HEK293 (cell line): ENCODE measurements at regions not wholly inside any gene's neighbourhood (a gene's known extent, or its start where the extent isn't known, plus 50 kb on each side); places are given as distances from the start of the nearest gene placed in this dataset.
A peak's percentile ranks its signal among the peaks of the same experiment; 100 is the strongest.

Experiments used
- CTCF ChIA-PET: fragments of 350-600 bp; formaldehyde crosslinking; extraction: SDS; loops from one replicate; lab custom pipeline; 2021; ENCODE audit warnings: antibody characterized with exemption; lab: Yijun Ruan, JAX
- POLR2A ChIA-PET: fragments of 300-600 bp; formaldehyde crosslinking; extraction: SDS; loops from one replicate; lab custom pipeline; 2020; ENCODE audit warnings: antibody characterized with exemption, inconsistent platforms; lab: Yijun Ruan, JAX
- H3K27ac ChIP-seq: fragments of 200-500 bp; sonication (Bioruptor generic); 2 replicates; pipeline ENCODE4 v1.5.1; 2014; ENCODE audit warnings: low read depth, low read length, control low read depth, inconsistent platforms; ENCODE audit errors: extremely low read depth
- H3K36me3 ChIP-seq, 2 experiments: fragments of 200-500 bp in 1 of 2; sonication (Bioruptor generic) in 1 of 2; 1 replicate in 1 of 2; 2 replicates in 1 of 2; pipeline ENCODE4 v1.5.1; 2014 to 2017; ENCODE audit warnings: inconsistent platforms in 2 of 2, low read length in 2 of 2; ENCODE audit not compliant: control insufficient read depth in 2 of 2, insufficient read depth in 1 of 2
- H3K4me1 ChIP-seq: fragments of 200-500 bp; sonication (Bioruptor generic); 2 replicates; pipeline ENCODE4 v1.5.1; 2014; ENCODE audit warnings: mild to moderate bottlenecking, low read length, inconsistent platforms; ENCODE audit not compliant: control insufficient read depth, insufficient read depth
- H3K4me3 ChIP-seq: 2 replicates; pipeline ENCODE4 v1.5.1; 2011; ENCODE audit warnings: low read depth, mild to moderate bottlenecking, control low read depth, low read length, moderate library complexity
- H3K9me3 ChIP-seq: fragments of 200-500 bp; sonication (Bioruptor generic); 2 replicates; pipeline ENCODE4 v1.5.1; 2014; ENCODE audit warnings: low read depth, low read length, inconsistent platforms; ENCODE audit not compliant: control insufficient read depth, insufficient read depth
- ZBTB26 ChIP-seq: fragments of 450-650 bp; formaldehyde crosslinking; optimal IDR thresholded peaks from 2 replicates; pipeline ENCODE3; 2016; ENCODE audit warnings: missing biosample characterization, mild to moderate bottlenecking, missing genetic modification characterization
- ZNF133 ChIP-seq: fragments of 450-650 bp; formaldehyde crosslinking; IDR thresholded peaks from 2 replicates; pipeline ENCODE4 v1.5.1; 2016; ENCODE audit warnings: missing biosample characterization, missing genetic modification characterization
- ZNF174 ChIP-seq: fragments of 450-650 bp; formaldehyde crosslinking; IDR thresholded peaks from 2 replicates; pipeline ENCODE4 v1.5.0; 2017; ENCODE audit warnings: missing biosample characterization, mild to moderate bottlenecking, missing genetic modification characterization
- ZNF223 ChIP-seq: fragments of 450-650 bp; formaldehyde crosslinking; IDR thresholded peaks from 2 replicates; pipeline ENCODE4 v1.5.1; 2016; ENCODE audit warnings: missing biosample characterization, missing genetic modification characterization
- ZNF488 ChIP-seq: fragments of 450-650 bp; formaldehyde crosslinking; IDR thresholded peaks from 2 replicates; pipeline ENCODE4 v1.5.1; 2016; ENCODE audit warnings: missing biosample characterization, missing genetic modification characterization
- ZNF544 ChIP-seq: fragments of 450-650 bp; formaldehyde crosslinking; IDR thresholded peaks from 2 replicates; pipeline ENCODE4 v1.5.0; 2017; ENCODE audit warnings: missing biosample characterization, missing genetic modification characterization
- ZNF610 ChIP-seq: fragments of 450-650 bp; formaldehyde crosslinking; IDR thresholded peaks from 2 replicates; pipeline ENCODE4 v1.5.1; 2016; ENCODE audit warnings: missing biosample characterization, missing genetic modification characterization, borderline replicate concordance
- ZNF624 ChIP-seq: fragments of 450-650 bp; formaldehyde crosslinking; IDR thresholded peaks from 2 replicates; pipeline ENCODE4 v1.5.1; 2017; ENCODE audit warnings: missing biosample characterization, missing genetic modification characterization
- ZNF654 ChIP-seq: fragments of 450-650 bp; formaldehyde crosslinking; IDR thresholded peaks from 2 replicates; pipeline ENCODE4 v1.5.1; 2016; ENCODE audit warnings: low read depth, missing biosample characterization, missing genetic modification characterization
- ZNF768 ChIP-seq: fragments of 450-650 bp; formaldehyde crosslinking; IDR thresholded peaks from 2 replicates; pipeline ENCODE4 v1.5.1; 2018; ENCODE audit warnings: missing biosample characterization, mild to moderate bottlenecking, missing genetic modification characterization
- TF ChIP-seq, protein P1 (sequence below): fragments of 450-650 bp; formaldehyde crosslinking; IDR thresholded peaks from 2 replicates; pipeline ENCODE4; 2016; ENCODE audit warnings: missing biosample characterization, missing genetic modification characterization
- TF ChIP-seq, protein P2 (sequence below): fragments of 450-650 bp; formaldehyde crosslinking; IDR thresholded peaks from 2 replicates; pipeline ENCODE4 v1.5.1; 2017; ENCODE audit warnings: missing biosample characterization, missing genetic modification characterization
- TF ChIP-seq, protein P3 (sequence below): fragments of 450-650 bp; formaldehyde crosslinking; IDR thresholded peaks from 2 replicates; pipeline ENCODE4 v1.5.1; 2016; ENCODE audit warnings: missing biosample characterization, missing genetic modification characterization

GRCh38 chr2:117523267-117523666, 291.2 kb upstream of the DDX18 start:
- Histone ChIP-seq H3K9me3 (no peaks in the 10 kb centered on the region), H3K4me3 (no peak overlapping the region), H3K27ac (no peak overlapping the region), H3K4me1 (0 out of 2 replicates have a peak, but pooled peaks cover 6% of the 10 kb centered on the region), H3K36me3 (no peaks in the 10 kb centered on the region)
- TF ChIP-seq, protein P1, sequence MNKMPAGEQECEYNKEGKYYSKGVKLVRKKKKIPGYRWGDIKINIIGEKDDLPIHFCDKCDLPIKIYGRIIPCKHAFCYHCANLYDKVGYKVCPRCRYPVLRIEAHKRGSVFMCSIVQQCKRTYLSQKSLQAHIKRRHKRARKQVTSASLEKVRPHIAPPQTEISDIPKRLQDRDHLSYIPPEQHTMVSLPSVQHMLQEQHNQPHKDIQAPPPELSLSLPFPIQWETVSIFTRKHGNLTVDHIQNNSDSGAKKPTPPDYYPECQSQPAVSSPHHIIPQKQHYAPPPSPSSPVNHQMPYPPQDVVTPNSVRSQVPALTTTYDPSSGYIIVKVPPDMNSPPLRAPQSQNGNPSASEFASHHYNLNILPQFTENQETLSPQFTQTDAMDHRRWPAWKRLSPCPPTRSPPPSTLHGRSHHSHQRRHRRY (tag by site-specific recombination): no peak
- TF ChIP-seq ZNF544 (tag by site-specific recombination) (peak; percentile 69; the same call in 1 of the 2 replicates), ZNF768 (tag by site-specific recombination) (no peak)
- POLR2A ChIA-PET: no interaction called here
- CTCF ChIA-PET: interaction anchor here (0.6 to 2.1 kb wide), 2 partner anchors 14 to 52 kb away, joined by 3 to 5 read pairs; no protein-coding TSS in a partner anchor

DNA sequence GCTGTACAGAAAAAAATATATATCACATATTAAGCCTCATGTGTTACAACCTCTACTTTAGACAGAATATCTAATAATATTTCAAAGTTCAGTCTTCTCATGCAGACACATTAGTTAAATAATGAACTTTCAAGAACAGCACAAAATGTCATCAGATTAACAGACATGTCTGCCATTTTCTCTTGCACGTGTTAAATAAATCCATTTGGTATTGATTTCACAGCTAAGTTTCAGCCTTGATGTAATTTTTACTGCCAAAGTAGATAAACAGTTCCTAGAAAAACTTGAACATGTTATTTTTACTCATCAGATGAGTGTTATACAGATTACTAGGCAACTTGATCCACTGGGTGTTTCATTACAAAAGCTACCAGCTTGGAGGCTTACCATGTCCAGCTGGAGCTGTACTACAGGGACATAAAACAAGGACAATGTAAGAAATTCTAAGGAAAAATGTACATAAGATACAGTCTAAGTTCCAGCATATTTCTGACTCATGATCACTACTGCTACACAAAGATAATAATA, 290.7 kb upstream of the DDX18 start:
- H3K9me3 ChIP-seq: no peaks in the 10 kb centered on the region
- 0 out of 2 replicates have a peak, but pooled peaks cover 6% of the 10 kb centered on the region for H3K4me1 ChIP-seq
- H3K27ac ChIP-seq: no peak overlapping the region
- ChIA-PET POLR2A (no interaction called here), CTCF (interaction anchor here (0.7 to 2.1 kb wide), 2 partner anchors 14 to 1375 kb away, joined by 3 to 5 read pairs; no protein-coding TSS in a partner anchor)
- TF ChIP-seq ZNF624 (tag by site-specific recombination) (no peak), ZNF174 (tag by site-specific recombination) (no peak)
- no peak overlapping the region for H3K4me3 ChIP-seq
- no peaks in the 10 kb centered on the region for H3K36me3 ChIP-seq

GRCh38 chr2:117536139-117536538, 278.4 kb upstream of the DDX18 start:
- ChIA-PET CTCF (interaction anchor here (0.6 to 3.6 kb wide), 8 partner anchors 9 to 467 kb away, joined by 3 to 28 read pairs (median 4); no protein-coding TSS in a partner anchor), POLR2A (no interaction called here)
- H3K27ac ChIP-seq: no peak overlapping the region
- no peak overlapping the region for H3K4me3 ChIP-seq
- H3K9me3 ChIP-seq: no peaks in the 10 kb centered on the region
- no peaks in the 10 kb centered on the region for H3K4me1 ChIP-seq
- TF ChIP-seq ZNF654: 0 out of 2 replicates have a peak, but pooled peaks have one; percentile 10
- TF ChIP-seq ZNF610 (tag by site-specific recombination): no peak
- TF ChIP-seq, protein P2, sequence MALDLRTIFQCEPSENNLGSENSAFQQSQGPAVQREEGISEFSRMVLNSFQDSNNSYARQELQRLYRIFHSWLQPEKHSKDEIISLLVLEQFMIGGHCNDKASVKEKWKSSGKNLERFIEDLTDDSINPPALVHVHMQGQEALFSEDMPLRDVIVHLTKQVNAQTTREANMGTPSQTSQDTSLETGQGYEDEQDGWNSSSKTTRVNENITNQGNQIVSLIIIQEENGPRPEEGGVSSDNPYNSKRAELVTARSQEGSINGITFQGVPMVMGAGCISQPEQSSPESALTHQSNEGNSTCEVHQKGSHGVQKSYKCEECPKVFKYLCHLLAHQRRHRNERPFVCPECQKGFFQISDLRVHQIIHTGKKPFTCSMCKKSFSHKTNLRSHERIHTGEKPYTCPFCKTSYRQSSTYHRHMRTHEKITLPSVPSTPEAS (tag by site-specific recombination): no peak
- TF ChIP-seq, protein P3, sequence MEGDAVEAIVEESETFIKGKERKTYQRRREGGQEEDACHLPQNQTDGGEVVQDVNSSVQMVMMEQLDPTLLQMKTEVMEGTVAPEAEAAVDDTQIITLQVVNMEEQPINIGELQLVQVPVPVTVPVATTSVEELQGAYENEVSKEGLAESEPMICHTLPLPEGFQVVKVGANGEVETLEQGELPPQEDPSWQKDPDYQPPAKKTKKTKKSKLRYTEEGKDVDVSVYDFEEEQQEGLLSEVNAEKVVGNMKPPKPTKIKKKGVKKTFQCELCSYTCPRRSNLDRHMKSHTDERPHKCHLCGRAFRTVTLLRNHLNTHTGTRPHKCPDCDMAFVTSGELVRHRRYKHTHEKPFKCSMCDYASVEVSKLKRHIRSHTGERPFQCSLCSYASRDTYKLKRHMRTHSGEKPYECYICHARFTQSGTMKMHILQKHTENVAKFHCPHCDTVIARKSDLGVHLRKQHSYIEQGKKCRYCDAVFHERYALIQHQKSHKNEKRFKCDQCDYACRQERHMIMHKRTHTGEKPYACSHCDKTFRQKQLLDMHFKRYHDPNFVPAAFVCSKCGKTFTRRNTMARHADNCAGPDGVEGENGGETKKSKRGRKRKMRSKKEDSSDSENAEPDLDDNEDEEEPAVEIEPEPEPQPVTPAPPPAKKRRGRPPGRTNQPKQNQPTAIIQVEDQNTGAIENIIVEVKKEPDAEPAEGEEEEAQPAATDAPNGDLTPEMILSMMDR (tag by site-specific recombination): 0 out of 2 replicates have a peak, but pooled peaks have one; percentile 22
- H3K36me3 ChIP-seq: no peaks in the 10 kb centered on the region

DNA sequence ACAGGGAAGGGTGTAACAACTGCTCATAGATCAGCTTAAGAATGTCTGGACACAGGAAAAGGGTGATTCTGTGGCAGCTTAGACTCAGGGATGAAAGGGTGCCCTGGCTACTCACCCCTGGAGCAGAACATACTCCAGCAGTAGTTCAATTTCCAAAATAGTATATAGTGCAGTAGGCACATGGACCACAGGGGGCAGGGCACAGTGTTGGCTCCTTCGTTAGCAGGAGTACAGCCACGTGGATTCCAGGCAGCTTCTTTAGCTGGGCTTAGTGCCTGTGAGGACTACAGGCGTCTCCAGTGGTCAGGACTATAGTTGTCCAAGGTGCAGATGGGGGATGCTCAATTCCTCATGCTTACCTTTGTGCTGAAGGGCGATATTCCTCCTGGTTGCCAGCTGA, 277.5 kb upstream of the DDX18 start:
- TF ChIP-seq ZBTB26 (tag by site-specific recombination): no peak
- TF ChIP-seq ZNF488 (tag by site-specific recombination): no peak
- TF ChIP-seq ZNF133 (tag by site-specific recombination): no peak
- TF ChIP-seq ZNF223: no peak
- ChIA-PET CTCF (interaction anchor here (0.9 to 3.6 kb wide), 5 partner anchors 9 to 467 kb away, joined by 3 to 28 read pairs (median 4); no protein-coding TSS in a partner anchor), POLR2A (no interaction called here)
- no peak overlapping the region for H3K27ac ChIP-seq
- no peak overlapping the region for H3K4me3 ChIP-seq
- H3K4me1 ChIP-seq: no peaks in the 10 kb centered on the region
- H3K9me3 ChIP-seq: no peaks in the 10 kb centered on the region
- no peaks in the 10 kb centered on the region for H3K36me3 ChIP-seq
